ENCODE measurements at regions not wholly inside any gene's neighbourhood (a gene's known extent, or its start where the extent isn't known, plus 50 kb on each side); places are given as distances from the start of the nearest gene placed in this dataset.

GRCh38 chr19:31089681-31090080 lies 259.6 kb downstream of the TSHZ3 start:
- DNase-seq (ENCODE audit: low read depth in 1 of 2, low spot score in 2 of 2) (no peak), FAIRE-seq (no peak)
- ChIA-PET CTCF (ENCODE audit: partially characterized antibody) (interaction anchor here (0.8 kb wide), 1 partner anchor 35 kb away, joined by 3 read pairs; no protein-coding TSS in a partner anchor), POLR2A (ENCODE audit: partially characterized antibody) (no interaction called here)
- no peak overlapping the region for H3K56ac ChIP-seq (replicated peaks; ENCODE audit: insufficient read length, low read depth, low read length)
- H3K4me3 ChIP-seq (ENCODE audit: extremely low read depth in 1 of 4, insufficient read depth in 2 of 4, low read depth in 3 of 4, low read length in 4 of 4): no peak overlapping the region
- H4K8ac ChIP-seq (ENCODE audit: extremely low read depth, insufficient read depth, low read length): no peak overlapping the region
- no peak overlapping the region for H2BK12ac ChIP-seq (ENCODE audit: low read depth, low read length)
- no peak overlapping the region for H3K23ac ChIP-seq (ENCODE audit: insufficient read length)
- no peak overlapping the region for H3K4me2 ChIP-seq (ENCODE audit: insufficient read depth in 1 of 2, low read depth in 2 of 2, low read length in 2 of 2)
- H2BK15ac ChIP-seq (ENCODE audit: low read length): no peak overlapping the region
- H3K9me3 ChIP-seq (ENCODE audit: insufficient read depth in 2 of 2, low read depth in 1 of 2, low read length in 1 of 2): no peaks in the 10 kb centered on the region
- no peak overlapping the region for H2AFZ ChIP-seq (ENCODE audit: low read length)
- no peaks in the 10 kb centered on the region for H3K79me2 ChIP-seq (ENCODE audit: control insufficient read depth in 1 of 2, insufficient read depth in 2 of 2, low read length in 2 of 2)
- no peaks in the 10 kb centered on the region for H3K36me3 ChIP-seq (ENCODE audit: control insufficient read depth in 2 of 4, insufficient read depth in 4 of 4, low read length in 3 of 4)
- no peaks in the 10 kb centered on the region for H3K23me2 ChIP-seq (ENCODE audit: low read depth, low read length)
- no peak overlapping the region for H3K14ac ChIP-seq (ENCODE audit: insufficient read length)
- H4K91ac ChIP-seq (replicated peaks; ENCODE audit: insufficient read length, low read length): no peak overlapping the region
- H3K9ac ChIP-seq (replicated peaks in 1 of 4; ENCODE audit: extremely low read depth in 1 of 4, low read depth in 3 of 4, low read length in 3 of 4): no peak overlapping the region
- no peaks in the 10 kb centered on the region for H4K20me1 ChIP-seq (replicated peaks in 1 of 2; ENCODE audit: control insufficient read depth in 1 of 2, insufficient read depth in 2 of 2, low read length in 2 of 2)
- H3K4me1 ChIP-seq (replicated peaks in 1 of 4; ENCODE audit: control insufficient read depth in 3 of 4, insufficient read depth in 4 of 4, low read length in 3 of 4): no peaks in the 10 kb centered on the region
- no peak overlapping the region for H3K27ac ChIP-seq (ENCODE audit: low read depth, low read length)
- no peak overlapping the region for H2BK120ac ChIP-seq (replicated peaks; ENCODE audit: low read depth, low read length)
- no peak overlapping the region for H2AK5ac ChIP-seq (ENCODE audit: low read depth, low read length)
- H2BK20ac ChIP-seq (ENCODE audit: low read length): no peak overlapping the region
- no peak for TF ChIP-seq POU5F1 (IDR thresholded peaks at IDR 0.05; ENCODE audit: low read depth, low read length)
- no peak for TF ChIP-seq ATF2 (IDR thresholded peaks at IDR 0.05; ENCODE audit: low read length)
- TF ChIP-seq MAX (IDR thresholded peaks at IDR 0.05): no peak
- TF ChIP-seq E2F6 (IDR thresholded peaks at IDR 0.05): no peak
- TF ChIP-seq SP2 (IDR thresholded peaks at IDR 0.05; ENCODE audit: low read length): no peak
- no peak for TF ChIP-seq JUN (IDR thresholded peaks at IDR 0.05; ENCODE audit: low read depth, low read length)
- no peak for TF ChIP-seq SRF (IDR thresholded peaks at IDR 0.05; ENCODE audit: low read depth, low read length)
- TF ChIP-seq MAFK (IDR thresholded peaks at IDR 0.05; ENCODE audit: low read depth, low read length): no peak
- TF ChIP-seq CTBP2 (IDR thresholded peaks at IDR 0.05; ENCODE audit: borderline replicate concordance, insufficient read depth, insufficient read length, low read length): no peak
- no peak for TF ChIP-seq NANOG (IDR thresholded peaks at IDR 0.05; ENCODE audit: insufficient read depth, low read depth, low read length, poor library complexity, severe bottlenecking)
- H2BK5ac ChIP-seq (ENCODE audit: low read depth, low read length): no peak overlapping the region
- H4K5ac ChIP-seq (ENCODE audit: insufficient read length, low read depth, low read length): no peak overlapping the region
- 92% methylated on average over 5 of the region's 5 CpGs; no CpG with 5 or more reads in 1 of the 2 experiments for WGBS, 2 experiments (ENCODE audit: extremely low coverage in 1 of 2, insufficient coverage in 1 of 2, insufficient read length in 1 of 2, insufficient replicate concordance in 2 of 2, low coverage in 1 of 2, low lambda C conversion rate in 2 of 2, missing lambda C conversion rate in 1 of 2)
- no peaks in the 10 kb centered on the region for H3K79me1 ChIP-seq (ENCODE audit: low read depth, low read length)
- H3K18ac ChIP-seq (ENCODE audit: extremely low read depth, low read length): no peak overlapping the region
- H3K4ac ChIP-seq (replicated peaks; ENCODE audit: insufficient read length, low read depth, low read length): no peak overlapping the region
- no peaks in the 10 kb centered on the region for H3K27me3 ChIP-seq (replicated peaks in 1 of 4; ENCODE audit: control insufficient read depth in 3 of 4, extremely low read depth in 1 of 4, insufficient read depth in 3 of 4, low read length in 3 of 4)
